ENCODE measurements at regions not wholly inside any gene's neighbourhood (a gene's known extent, or its start where the extent isn't known, plus 50 kb on each side); places are given as distances from the start of the nearest gene placed in this dataset.

DNA sequence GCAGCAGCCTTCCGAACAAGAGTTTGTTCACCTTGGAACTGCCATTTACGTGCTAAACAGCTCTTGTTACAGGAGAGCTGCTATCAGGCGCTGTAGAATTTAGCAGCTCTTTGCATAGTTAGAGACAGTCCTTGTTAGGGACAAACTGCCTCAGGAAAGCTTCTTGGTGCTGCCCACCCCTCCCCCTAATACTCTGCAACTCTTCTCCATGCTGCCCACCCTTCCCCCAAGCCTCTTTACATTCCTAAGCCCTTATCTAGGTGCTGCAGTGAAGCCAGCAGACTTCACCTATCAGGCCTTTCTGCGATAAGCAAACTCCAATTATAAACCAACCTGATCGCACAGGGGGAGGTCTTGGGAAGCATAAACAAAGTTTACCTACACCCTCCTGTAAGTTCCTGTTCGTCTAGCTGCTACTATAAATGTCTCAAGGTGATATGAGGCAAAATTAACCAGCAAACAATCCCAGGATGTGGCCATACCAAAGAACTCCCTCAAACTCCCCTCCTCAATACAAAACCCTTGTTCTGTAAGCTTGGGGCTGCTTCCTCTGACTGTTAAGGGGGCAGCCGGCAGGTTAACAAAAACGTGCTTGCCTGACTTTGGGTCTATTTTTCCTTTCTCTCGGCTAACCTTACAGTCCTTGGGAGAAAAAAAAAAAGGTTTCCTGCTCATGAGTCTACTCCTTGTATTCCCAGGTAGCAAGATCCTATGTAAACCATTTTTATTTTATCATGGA, 74.0 kb upstream of the GC start:
- intact Hi-C loops (cut with micrococcal nuclease; ENCODE audit: unreplicated experiment), result no loop called here
- CTCF ChIA-PET, result no interaction called here
- no peak for TF ChIP-seq EZH2 (IDR thresholded peaks at IDR 0.05; ENCODE audit: borderline replicate concordance, low read depth, low read length, poor library complexity, severe bottlenecking)
- TF ChIP-seq, protein P1, sequence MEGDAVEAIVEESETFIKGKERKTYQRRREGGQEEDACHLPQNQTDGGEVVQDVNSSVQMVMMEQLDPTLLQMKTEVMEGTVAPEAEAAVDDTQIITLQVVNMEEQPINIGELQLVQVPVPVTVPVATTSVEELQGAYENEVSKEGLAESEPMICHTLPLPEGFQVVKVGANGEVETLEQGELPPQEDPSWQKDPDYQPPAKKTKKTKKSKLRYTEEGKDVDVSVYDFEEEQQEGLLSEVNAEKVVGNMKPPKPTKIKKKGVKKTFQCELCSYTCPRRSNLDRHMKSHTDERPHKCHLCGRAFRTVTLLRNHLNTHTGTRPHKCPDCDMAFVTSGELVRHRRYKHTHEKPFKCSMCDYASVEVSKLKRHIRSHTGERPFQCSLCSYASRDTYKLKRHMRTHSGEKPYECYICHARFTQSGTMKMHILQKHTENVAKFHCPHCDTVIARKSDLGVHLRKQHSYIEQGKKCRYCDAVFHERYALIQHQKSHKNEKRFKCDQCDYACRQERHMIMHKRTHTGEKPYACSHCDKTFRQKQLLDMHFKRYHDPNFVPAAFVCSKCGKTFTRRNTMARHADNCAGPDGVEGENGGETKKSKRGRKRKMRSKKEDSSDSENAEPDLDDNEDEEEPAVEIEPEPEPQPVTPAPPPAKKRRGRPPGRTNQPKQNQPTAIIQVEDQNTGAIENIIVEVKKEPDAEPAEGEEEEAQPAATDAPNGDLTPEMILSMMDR (conservative IDR thresholded peaks at IDR 0.05; ENCODE audit: low read depth, low read length), result no peak
- Histone ChIP-seq H3K27me3 (replicated peaks; ENCODE audit: insufficient read depth, low read depth, low read length, poor library complexity) (no peaks in the 10 kb centered on the region), H3K27ac (ENCODE audit: low read depth, low read length, poor library complexity, severe bottlenecking) (no peak overlapping the region), H3K9me3 (ENCODE audit: low read depth, low read length, poor library complexity, severe bottlenecking) (peaks cover 6% of the 10 kb centered on the region), H3K4me3 (ENCODE audit: low read depth, low read length, poor library complexity, severe bottlenecking) (no peak overlapping the region), H3K36me3 (ENCODE audit: insufficient read depth, low read length, poor library complexity, severe bottlenecking) (no peaks in the 10 kb centered on the region), H3K4me1 (ENCODE audit: insufficient read depth, low read length, poor library complexity, severe bottlenecking) (no peaks in the 10 kb centered on the region)
- DNase-seq (ENCODE audit: low spot score), result no peak
- POLR2A ChIA-PET (ENCODE audit: low non-redundant PET), result no interaction called here
- no TSS peak for BruUV-seq (replicated peaks)

DNA sequence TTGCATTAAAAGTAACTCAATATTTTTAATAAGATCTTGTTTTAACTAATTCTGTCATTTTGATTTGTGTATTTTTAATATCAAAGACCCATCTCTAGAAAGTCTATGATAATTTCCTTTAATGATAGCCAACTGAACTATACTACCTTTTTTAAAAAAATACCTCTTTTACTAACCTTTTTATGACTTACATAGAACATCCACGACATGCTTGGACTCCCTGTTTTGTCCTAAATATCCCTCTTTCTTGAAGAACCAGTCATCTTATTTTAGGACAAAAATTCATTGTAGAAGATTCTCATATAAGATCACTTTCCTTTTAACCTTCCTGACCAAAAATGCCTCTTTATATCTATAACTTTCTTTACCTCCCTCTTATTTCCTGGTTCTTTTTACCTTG, 76.8 kb upstream of the GC start:
- BruUV-seq (replicated peaks), result no TSS peak

DNA sequence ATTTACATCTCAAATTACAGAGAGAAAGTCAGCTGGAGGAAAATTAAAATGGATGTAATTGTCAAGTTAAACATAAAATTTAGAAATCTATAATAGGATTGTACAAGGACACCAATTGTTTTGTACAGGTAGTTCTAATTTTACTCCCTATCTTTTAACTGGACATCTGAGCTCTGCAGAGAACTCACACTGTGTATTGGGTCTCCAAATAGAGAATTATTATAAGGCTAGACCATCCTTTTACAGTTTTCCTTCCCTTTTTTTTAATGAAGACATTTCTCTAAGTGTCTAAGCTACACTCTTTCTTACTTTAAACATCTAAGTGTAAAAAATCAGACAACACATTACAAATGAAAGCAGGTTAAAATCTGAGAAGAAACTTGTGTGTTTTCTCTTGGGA, 78.4 kb upstream of the GC start:
- Histone ChIP-seq H3K36me3 (ENCODE audit: insufficient read depth, low read length, poor library complexity, severe bottlenecking) (no peaks in the 10 kb centered on the region), H3K27ac (ENCODE audit: low read depth, low read length, poor library complexity, severe bottlenecking) (no peak overlapping the region), H3K4me1 (ENCODE audit: insufficient read depth, low read length, poor library complexity, severe bottlenecking) (no peaks in the 10 kb centered on the region), H3K4me3 (ENCODE audit: low read depth, low read length, poor library complexity, severe bottlenecking) (no peak overlapping the region), H3K9me3 (ENCODE audit: low read depth, low read length, poor library complexity, severe bottlenecking) (peaks cover 6% of the 10 kb centered on the region), H3K27me3 (replicated peaks; ENCODE audit: insufficient read depth, low read depth, low read length, poor library complexity) (no peaks in the 10 kb centered on the region)
- no peak for DNase-seq (ENCODE audit: low spot score)
- CTCF ChIA-PET, result no interaction called here
- TF ChIP-seq, protein P1 (conservative IDR thresholded peaks at IDR 0.05; ENCODE audit: low read depth, low read length), result no peak
- intact Hi-C loops (cut with micrococcal nuclease; ENCODE audit: unreplicated experiment), result no loop called here
- no TSS peak for BruUV-seq (replicated peaks)
- POLR2A ChIA-PET (ENCODE audit: low non-redundant PET), result no interaction called here

More for the DNA sequence above, 76.8 kb upstream of the GC start:
- Histone ChIP-seq H3K27ac (ENCODE audit: low read depth, low read length, poor library complexity, severe bottlenecking) (no peak overlapping the region), H3K36me3 (ENCODE audit: insufficient read depth, low read length, poor library complexity, severe bottlenecking) (no peaks in the 10 kb centered on the region), H3K9me3 (ENCODE audit: low read depth, low read length, poor library complexity, severe bottlenecking) (peaks cover 6% of the 10 kb centered on the region), H3K27me3 (replicated peaks; ENCODE audit: insufficient read depth, low read depth, low read length, poor library complexity) (no peaks in the 10 kb centered on the region), H3K4me1 (ENCODE audit: insufficient read depth, low read length, poor library complexity, severe bottlenecking) (no peaks in the 10 kb centered on the region), H3K4me3 (ENCODE audit: low read depth, low read length, poor library complexity, severe bottlenecking) (no peak overlapping the region)
- TF ChIP-seq, protein P1 (conservative IDR thresholded peaks at IDR 0.05; ENCODE audit: low read depth, low read length), result no peak
- intact Hi-C loops (cut with micrococcal nuclease; ENCODE audit: unreplicated experiment), result no loop called here
- CTCF ChIA-PET, result no interaction called here
- DNase-seq (ENCODE audit: low spot score), result no peak
- POLR2A ChIA-PET (ENCODE audit: low non-redundant PET), result no interaction called here

Data from A673 (cell line).